ENCODE measurements at regions not wholly inside any gene's neighbourhood (a gene's known extent, or its start where the extent isn't known, plus 50 kb on each side); places are given as distances from the start of the nearest gene placed in this dataset.
A peak's percentile ranks its signal among the peaks of the same experiment; 100 is the strongest.

DNA sequence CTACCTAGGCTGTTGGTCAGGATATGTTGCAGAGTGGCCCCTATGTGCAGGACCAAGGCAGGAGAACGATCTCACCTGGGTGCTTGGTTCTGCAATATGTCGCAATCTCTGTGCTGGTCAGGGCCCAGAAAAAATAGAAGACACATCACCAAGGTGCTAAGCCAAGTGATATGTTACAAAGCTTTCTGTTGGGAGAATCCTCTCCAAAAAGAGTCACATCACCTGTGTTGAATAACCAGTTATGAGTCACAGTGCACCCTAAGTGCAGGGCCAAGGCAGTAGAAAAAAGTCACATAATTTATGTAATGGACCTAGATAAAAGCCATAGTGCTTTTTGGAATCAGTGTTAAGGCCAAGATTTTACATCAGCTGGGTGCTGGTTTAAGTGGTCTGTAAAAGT is 965.9 kb upstream of the AMELY start:
- DNase-seq (ENCODE audit: extremely low read depth, low read depth), result no peak
- H3K4me3 ChIP-seq (replicated peaks; ENCODE audit: low read depth, low read length), result no peak overlapping the region
- TF ChIP-seq, protein P1, sequence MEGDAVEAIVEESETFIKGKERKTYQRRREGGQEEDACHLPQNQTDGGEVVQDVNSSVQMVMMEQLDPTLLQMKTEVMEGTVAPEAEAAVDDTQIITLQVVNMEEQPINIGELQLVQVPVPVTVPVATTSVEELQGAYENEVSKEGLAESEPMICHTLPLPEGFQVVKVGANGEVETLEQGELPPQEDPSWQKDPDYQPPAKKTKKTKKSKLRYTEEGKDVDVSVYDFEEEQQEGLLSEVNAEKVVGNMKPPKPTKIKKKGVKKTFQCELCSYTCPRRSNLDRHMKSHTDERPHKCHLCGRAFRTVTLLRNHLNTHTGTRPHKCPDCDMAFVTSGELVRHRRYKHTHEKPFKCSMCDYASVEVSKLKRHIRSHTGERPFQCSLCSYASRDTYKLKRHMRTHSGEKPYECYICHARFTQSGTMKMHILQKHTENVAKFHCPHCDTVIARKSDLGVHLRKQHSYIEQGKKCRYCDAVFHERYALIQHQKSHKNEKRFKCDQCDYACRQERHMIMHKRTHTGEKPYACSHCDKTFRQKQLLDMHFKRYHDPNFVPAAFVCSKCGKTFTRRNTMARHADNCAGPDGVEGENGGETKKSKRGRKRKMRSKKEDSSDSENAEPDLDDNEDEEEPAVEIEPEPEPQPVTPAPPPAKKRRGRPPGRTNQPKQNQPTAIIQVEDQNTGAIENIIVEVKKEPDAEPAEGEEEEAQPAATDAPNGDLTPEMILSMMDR (IDR thresholded peaks at IDR 0.05; ENCODE audit: low read depth, low read length, missing control alignments), result no peak

DNA sequence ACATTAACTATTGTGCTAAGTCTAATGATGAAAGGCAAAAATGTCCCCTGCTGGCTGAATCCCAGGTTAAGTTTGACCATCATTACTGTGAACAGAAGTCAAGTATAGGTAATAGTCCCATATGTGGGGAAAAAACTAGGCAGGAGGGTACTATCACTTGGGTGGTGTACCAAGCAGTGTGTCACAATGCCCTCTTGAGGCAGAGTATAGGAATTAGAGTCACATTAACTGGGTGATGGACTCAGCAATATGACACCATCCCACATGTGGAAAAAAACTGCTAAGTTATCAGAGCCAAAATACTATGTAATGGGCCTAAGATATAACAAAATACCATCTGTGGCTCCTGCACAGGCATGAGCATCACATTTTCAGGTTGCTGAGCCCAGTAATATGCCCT is 962.5 kb upstream of the AMELY start:
- TF ChIP-seq, protein P1 (IDR thresholded peaks at IDR 0.05; ENCODE audit: low read depth, low read length, missing control alignments), result peak; percentile 42
- DNase-seq (ENCODE audit: extremely low read depth, low read depth), result peak; percentile 58
- H3K4me3 ChIP-seq (replicated peaks; ENCODE audit: low read depth, low read length), result no peak overlapping the region

DNA sequence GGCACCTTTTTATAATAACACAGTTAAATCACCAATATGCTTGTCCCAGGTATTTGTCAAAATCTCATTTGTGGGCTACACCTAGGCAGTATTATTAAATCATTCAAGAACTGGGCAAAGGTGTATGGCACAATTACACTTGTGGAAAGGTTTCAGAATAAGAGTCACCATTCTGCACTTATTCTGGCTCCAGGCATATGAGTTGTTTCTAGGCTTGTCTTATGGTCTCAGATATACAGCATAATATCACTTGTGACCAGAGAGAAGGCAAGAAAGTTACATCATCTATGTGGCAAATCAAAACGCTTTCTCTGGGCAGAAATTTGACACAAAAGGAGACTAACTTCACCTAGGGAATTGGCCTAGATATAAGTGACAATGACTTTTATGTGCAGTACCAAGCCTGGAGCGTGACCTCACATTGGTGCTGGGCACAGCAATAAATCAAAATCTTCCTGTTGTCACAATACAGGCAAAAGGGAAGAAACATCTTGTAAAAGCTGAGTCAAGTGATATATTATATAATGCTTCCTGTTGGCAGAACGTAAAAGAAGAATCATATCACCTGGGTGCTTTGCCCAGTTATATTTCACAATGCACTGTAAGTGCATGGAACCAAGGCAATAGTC is 959.9 kb upstream of the AMELY start:
- H3K4me3 ChIP-seq (replicated peaks; ENCODE audit: low read depth, low read length), result no peak overlapping the region
- DNase-seq (ENCODE audit: extremely low read depth, low read depth), result no peak

DNA sequence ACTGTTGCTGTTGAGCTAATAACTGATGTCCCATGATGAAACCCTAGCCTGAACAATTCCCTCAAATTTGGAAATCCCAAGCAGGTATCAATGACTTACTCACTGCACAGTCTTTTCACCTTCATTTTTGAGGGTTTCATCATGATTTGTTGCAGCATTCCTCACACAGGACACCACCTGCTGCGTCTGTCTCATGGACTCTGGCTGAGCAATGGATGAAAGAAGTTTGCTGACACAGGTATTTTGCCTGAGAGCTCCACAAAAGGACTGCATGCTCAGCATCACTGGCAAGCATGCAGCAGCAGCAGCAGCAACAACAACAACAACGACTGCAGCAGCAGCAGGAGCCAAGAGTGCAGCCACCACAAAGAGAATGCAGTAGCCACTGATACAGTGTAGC is 955.4 kb upstream of the AMELY start:
- no peak overlapping the region for H3K4me3 ChIP-seq (replicated peaks; ENCODE audit: low read depth, low read length)
- TF ChIP-seq, protein P1 (IDR thresholded peaks at IDR 0.05; ENCODE audit: low read depth, low read length, missing control alignments), result no peak
- DNase-seq (ENCODE audit: extremely low read depth, low read depth), result no peak

More for the DNA sequence above, 959.9 kb upstream of the AMELY start:
- TF ChIP-seq, protein P1 (IDR thresholded peaks at IDR 0.05; ENCODE audit: low read depth, low read length, missing control alignments), result no peak

DNA sequence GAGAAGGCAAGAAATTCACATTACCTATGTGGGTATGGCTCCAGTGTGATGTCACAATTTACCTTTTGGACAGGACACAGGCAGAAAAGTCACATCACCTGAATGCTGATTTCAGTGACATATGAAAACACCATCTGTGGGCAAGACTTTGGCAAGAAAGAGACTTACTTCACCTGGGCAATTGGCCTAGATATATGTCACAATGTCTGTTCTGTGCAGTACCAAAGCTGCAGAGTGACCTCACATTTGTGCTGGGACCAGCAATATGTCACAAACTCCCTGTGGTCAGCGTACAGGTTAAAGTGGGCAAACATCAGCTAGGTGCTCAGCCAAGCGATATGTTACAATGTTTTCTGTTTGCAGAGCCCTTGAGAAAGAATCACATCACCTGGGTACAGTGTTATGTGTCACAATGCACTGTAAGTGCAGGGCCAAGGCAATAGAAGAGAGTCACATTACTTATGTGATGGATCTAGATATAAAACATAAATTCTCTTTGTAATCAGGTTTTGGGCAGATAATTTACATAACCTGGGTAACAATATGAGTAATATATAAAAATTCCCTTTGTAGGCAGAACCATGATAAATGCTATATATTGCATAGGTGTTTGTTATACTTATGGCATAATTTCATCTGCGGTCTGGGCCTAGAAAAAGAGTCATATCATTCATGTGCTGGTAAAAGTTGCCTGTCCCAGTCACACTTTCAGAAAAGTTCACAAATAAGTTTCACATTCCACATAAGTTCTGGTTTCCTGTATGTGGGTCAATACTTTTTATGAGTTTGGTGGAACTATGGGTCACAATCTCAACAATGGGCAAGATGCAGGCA is 949.4 kb upstream of the AMELY start:
- no peak overlapping the region for H3K4me3 ChIP-seq (replicated peaks; ENCODE audit: low read depth, low read length)
- no peak for DNase-seq (ENCODE audit: extremely low read depth, low read depth)
- TF ChIP-seq, protein P1 (IDR thresholded peaks at IDR 0.05; ENCODE audit: low read depth, low read length, missing control alignments), result no peak

DNA sequence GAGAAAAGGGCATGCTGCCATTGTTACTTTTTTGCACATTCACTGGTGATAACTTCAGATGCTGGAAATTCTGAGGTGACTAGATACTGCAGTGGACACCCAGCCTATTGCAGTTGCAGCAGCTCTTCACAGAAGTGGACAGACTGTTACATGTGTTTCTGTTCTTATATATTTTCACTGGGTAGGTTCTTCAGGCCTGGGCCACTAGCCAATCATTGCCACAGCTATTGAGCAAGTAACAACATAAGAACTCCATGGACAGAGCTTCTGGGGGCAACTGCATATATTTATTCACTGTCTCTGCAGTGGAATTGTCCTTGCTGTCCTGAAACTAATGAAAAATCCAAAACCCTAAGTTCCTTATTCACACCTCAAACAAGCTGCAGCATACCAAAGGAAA is 938.6 kb upstream of the AMELY start:
- no peak overlapping the region for H3K4me3 ChIP-seq (replicated peaks; ENCODE audit: low read depth, low read length)
- TF ChIP-seq, protein P1 (IDR thresholded peaks at IDR 0.05; ENCODE audit: low read depth, low read length, missing control alignments), result no peak
- no peak for DNase-seq (ENCODE audit: extremely low read depth, low read depth)

Data from HFF-Myc (cell line).